HuH-7 (cell line): ENCODE measurements at regions not wholly inside any gene's neighbourhood (a gene's known extent, or its start where the extent isn't known, plus 50 kb on each side); places are given as distances from the start of the nearest gene placed in this dataset.
A peak's percentile ranks its signal among the peaks of the same experiment; 100 is the strongest.

Source experiments
- DNase-seq: peaks from one replicate; pipeline ENCODE4 v3.0.0; 2011; ENCODE audit warnings: low spot score

- no peak for DNase-seq
Observed at GRCh38 chr4:23660865-23661264, 229.0 kb downstream of the PPARGC1A start.

- DNase-seq, result no peak
Observed at GRCh38 chr4:23654791-23655190, 235.1 kb downstream of the PPARGC1A start.

- no peak for DNase-seq
Observed at GRCh38 chr4:23648854-23649596, 240.8 kb downstream of the PPARGC1A start.

GRCh38 chr4:23635468-23635867, 254.4 kb downstream of the PPARGC1A start:
- DNase-seq, result no peak

GRCh38 chr4:23631255-23631950, 258.4 kb downstream of the PPARGC1A start:
- DNase-seq, result no peak

GRCh38 chr4:23630110-23630509, 259.7 kb downstream of the PPARGC1A start:
- no peak for DNase-seq

- no peak for DNase-seq
Observed at GRCh38 chr4:23629421-23629820, 260.4 kb downstream of the PPARGC1A start.

GRCh38 chr4:23614284-23614892, 275.5 kb downstream of the PPARGC1A start:
- peak; percentile 61 for DNase-seq

- DNase-seq, result no peak
Observed at GRCh38 chr4:23613782-23614181, 276.1 kb downstream of the PPARGC1A start.

GRCh38 chr4:23602720-23603119, 287.1 kb downstream of the PPARGC1A start:
- no peak for DNase-seq

GRCh38 chr4:23594125-23594524, 295.7 kb downstream of the PPARGC1A start:
- no peak for DNase-seq

- no peak for DNase-seq
Observed at GRCh38 chr4:23590431-23590830, 299.4 kb downstream of the PPARGC1A start.

GRCh38 chr4:23584024-23584423, 305.8 kb downstream of the PPARGC1A start:
- no peak for DNase-seq

- DNase-seq, result no peak
Observed at GRCh38 chr4:23582671-23583070, 307.2 kb downstream of the PPARGC1A start.

- no peak for DNase-seq
Observed at GRCh38 chr4:23579166-23579565, 310.7 kb downstream of the PPARGC1A start.

GRCh38 chr4:23577398-23577797, 312.4 kb downstream of the PPARGC1A start:
- no peak for DNase-seq

GRCh38 chr4:23572382-23572781, 317.5 kb downstream of the PPARGC1A start:
- no peak for DNase-seq

- DNase-seq, result no peak
Observed at GRCh38 chr4:23567338-23567737, 322.5 kb downstream of the PPARGC1A start.

GRCh38 chr4:23560748-23561147, 329.1 kb downstream of the PPARGC1A start:
- DNase-seq, result no peak

- no peak for DNase-seq
Observed at GRCh38 chr4:23558101-23558500, 331.7 kb downstream of the PPARGC1A start.

- DNase-seq, result no peak
Observed at GRCh38 chr4:23547601-23548000, 342.2 kb downstream of the PPARGC1A start.

GRCh38 chr4:23547096-23547495, 342.8 kb downstream of the PPARGC1A start:
- DNase-seq, result no peak

- DNase-seq, result no peak
Observed at GRCh38 chr4:23539969-23540569, 349.8 kb downstream of the PPARGC1A start.
